Dermis microvascular lymphatic vessel endothelial cell (primary cell): ENCODE measurements at regions not wholly inside any gene's neighbourhood (a gene's known extent, or its start where the extent isn't known, plus 50 kb on each side); places are given as distances from the start of the nearest gene placed in this dataset.

Source experiments
- DNase-seq, 2 donors: peaks; one replicate each; pipeline versions ENCODE4 v3.0.0 to v3.0.0-alpha.2; 2010; ENCODE audit warnings: low read depth in 2 of 2

DNA sequence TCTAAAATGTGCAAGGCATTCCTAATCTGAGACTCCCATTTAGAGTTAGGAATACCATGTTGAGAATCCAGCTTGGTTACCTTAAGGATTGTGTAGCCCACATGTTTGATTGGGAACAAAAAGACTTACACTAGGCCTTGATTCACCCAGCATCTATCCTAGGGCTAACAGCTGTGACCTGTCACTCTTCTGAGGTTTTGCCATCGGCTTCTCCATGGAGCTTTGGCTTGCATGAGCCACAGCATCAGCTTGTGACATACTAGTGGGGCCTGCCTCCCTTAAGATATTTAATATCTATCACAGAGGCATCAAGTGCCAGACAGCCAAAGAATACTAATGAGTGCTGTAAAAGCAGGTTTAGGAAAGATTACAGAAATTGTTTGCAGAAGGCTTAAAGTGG is 241.3 kb upstream of the UBE2E3 start:
- no peak for DNase-seq

DNA sequence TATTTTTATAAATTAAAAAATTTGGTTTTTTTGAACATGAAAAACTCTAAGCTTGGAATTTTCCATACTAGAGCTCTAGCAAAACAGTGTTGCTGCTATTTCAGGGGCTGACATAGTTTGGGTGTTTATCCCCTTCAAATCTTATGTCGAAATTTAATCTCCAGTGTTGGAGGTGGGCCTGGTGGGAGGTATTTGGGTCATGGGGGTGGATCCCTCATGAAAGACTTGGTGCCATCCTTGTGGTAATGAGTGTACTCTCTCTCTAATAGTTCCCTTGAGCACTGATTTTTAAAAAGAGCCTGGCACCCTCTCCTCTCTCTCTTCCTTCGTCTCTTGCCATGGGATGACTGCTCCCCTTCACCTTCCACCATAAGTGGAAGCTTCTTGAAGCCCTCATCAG is 244.6 kb upstream of the UBE2E3 start:
- DNase-seq, result no peak

DNA sequence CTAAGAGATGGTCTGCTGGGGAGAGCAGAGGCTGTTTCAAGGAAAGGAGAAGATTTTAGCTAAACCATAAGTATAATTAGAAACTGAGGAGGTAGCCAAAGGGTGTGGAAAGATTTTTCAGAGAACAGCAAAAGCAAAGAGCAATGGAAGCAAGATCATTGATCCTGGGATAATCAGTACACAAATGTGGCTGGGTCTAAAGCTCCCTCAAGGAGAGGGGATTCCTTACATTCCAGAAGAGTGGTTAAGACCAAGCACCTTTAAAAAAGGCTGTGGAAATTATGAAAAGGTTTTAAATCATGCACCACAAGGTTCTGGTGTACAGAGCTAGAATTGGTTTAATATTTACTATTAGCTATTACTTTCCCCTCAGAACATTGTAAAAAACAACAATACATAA is 246.0 kb upstream of the UBE2E3 start:
- no peak for DNase-seq

DNA sequence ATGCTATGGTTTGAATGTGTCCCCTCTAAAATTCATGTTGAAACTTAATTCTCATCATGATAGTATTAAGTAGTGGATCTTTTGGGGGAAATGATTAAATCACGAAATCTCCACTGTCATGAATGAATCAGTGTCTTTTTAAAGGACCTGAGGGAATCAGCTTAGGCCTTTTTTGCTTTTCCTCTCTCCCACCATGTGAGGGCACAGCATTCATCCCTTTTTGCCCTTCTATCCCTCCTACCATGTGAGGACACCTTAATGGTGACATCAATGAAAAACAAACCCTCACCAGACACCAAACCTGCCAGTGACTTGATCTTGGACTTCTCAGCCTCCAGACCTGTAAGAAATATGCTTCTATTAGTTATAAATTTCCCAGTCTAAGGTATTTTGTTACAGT is 247.1 kb upstream of the UBE2E3 start:
- DNase-seq, result no peak

DNA sequence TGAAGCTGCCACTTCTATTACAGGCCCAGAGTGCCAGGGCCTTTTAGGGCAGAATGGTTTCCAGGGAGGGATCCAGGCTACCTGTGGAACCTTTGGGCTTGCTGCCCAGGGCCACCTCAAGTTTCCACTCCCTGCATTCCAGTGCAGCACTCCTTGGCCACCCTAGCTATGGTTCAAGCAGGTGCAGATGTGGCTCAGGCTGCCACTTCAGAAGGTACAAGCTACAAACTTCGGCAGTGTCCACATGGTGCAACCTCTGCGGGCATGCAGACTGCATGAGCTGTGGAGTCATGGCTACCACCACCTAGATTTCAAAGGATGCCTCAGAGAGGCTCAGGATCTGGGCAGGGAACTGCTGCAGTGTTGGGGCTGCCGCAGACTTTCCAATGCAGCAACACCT is 248.1 kb upstream of the UBE2E3 start:
- no peak for DNase-seq

DNA sequence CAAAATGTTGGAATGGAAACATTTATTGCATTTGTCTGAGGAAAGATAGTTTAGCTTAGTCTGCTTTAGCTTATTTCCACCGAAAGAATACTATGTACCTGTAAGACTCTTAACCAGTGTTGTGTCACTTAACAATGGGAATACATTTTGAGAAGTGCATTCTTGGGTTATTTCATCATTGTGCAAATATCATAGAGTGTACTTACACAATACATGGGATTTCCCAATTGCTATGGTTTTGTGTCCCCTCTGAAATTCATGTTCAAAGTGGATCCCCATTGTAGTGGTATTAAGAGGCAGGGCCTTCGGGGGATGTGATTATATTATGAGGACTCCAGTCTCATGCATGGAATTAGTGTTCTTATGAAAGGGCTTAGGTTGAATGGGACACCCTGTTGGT is 249.4 kb upstream of the UBE2E3 start:
- no peak for DNase-seq

DNA sequence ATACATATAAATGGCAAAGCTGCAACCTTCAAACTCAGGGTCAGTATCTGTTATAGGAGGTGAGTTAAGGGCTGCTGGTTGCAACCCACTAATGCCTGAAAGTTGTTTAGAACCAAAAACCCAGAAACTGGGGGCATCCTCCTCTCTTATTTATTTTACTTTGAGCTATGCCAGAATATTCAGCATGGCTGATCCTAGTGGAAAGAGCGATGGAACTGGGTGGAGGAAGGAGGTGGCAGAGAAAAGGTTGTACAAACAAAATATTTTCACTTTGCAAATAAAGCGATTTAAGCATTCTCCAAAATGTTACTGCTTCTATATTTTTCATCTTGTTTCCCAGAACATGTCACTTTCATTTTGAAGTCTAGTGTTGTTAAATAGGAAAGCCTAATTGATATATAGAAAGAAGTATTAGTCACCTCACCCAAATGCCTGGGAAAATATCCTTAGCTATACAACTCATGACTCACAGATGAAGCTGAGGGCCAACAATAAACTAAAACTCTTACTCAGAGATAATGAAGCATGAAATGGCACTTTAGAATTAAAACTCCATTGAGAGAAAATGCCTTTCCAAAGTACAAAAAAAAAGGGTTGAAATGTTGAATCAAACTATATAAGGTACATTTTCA is 251.4 kb upstream of the UBE2E3 start:
- DNase-seq, result peak in 1 of 2 donors; percentile 34

DNA sequence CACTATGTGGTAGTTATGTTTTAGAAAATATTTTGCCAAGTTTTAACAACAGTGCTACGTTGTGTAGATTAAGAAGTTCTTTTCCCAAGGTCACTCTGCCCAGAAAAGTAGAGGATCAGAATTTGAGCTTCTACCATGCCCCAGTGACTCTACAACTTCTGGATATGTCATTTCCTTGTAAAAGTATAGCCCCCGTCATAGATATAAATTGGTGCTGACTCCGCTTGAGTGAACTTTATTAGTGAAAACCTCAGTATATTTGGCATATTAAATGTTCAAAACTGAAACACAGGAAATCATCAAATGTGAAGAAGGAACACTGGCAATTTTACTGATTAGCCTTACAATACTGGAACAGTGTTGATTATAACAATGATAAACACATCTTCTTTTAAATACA is 256.7 kb upstream of the UBE2E3 start:
- DNase-seq, result no peak

DNA sequence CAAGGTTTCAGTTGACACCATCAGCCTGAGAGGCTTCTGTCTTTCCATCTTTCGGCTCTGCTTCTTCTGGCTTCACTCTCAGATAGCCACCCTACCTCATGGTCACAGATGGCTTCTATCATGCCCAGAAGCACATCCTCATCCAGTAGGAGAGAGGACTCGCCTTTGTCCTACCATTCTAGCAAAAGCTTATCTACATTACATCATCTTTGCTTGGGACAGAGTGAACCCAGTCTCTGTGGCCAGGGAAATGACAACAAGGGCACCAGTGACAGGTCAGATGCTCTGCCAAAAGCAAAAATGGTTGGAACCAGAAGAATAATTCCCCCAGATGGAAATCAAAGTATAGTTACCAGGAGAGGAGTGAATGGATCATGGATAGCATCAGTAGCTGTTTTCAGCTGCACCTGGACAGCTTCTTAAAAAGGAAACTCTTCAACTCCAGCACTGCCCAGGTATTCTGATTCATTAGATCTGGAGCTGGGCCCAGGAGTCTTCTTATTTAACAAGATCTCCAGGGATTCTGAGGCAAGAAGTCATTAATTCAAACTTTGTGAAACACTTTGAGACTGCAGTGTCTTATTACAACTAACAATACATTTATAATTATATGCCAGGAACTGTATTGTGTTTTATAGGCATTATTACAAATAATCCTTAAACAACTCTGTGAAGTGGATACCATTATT is 257.7 kb upstream of the UBE2E3 start:
- no peak for DNase-seq

DNA sequence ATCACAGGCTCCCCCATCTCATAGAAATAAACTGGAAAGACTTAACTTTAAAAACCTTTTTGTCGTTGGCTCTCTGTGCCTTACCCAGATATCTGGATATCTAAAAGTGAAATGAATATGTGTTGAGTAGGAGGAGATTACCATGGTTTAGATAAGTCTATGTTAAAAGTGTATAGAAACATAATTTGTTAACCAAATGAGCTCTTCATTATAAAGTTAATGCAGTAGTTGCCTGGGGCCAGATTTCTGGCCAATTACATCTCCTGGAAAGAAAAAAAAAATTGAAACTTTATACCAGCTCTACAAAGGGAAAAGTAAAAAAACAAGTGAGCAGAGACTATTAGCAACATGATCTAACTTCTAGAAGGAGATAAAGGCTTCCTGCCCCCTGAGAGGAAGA is 259.6 kb upstream of the UBE2E3 start:
- DNase-seq, result no peak

DNA sequence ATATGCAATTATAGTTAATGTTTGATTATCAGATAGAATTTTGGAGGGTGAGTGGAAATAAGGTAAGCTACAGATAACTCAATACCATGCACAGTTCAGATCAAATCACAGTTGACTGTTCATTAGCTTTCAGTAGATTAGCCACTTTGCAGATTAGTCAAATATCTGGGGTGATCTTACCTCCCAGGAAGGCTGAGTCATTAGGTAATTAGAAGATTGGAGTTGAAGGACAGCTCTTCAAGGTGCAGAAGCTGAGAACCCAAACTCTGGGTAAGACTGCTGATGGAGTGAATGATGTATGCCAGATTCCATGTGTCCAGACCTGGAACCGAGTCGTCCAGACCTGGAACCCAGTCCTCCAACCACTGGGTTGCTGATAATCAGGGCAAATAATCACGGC is 262.8 kb upstream of the UBE2E3 start:
- DNase-seq, result no peak

DNA sequence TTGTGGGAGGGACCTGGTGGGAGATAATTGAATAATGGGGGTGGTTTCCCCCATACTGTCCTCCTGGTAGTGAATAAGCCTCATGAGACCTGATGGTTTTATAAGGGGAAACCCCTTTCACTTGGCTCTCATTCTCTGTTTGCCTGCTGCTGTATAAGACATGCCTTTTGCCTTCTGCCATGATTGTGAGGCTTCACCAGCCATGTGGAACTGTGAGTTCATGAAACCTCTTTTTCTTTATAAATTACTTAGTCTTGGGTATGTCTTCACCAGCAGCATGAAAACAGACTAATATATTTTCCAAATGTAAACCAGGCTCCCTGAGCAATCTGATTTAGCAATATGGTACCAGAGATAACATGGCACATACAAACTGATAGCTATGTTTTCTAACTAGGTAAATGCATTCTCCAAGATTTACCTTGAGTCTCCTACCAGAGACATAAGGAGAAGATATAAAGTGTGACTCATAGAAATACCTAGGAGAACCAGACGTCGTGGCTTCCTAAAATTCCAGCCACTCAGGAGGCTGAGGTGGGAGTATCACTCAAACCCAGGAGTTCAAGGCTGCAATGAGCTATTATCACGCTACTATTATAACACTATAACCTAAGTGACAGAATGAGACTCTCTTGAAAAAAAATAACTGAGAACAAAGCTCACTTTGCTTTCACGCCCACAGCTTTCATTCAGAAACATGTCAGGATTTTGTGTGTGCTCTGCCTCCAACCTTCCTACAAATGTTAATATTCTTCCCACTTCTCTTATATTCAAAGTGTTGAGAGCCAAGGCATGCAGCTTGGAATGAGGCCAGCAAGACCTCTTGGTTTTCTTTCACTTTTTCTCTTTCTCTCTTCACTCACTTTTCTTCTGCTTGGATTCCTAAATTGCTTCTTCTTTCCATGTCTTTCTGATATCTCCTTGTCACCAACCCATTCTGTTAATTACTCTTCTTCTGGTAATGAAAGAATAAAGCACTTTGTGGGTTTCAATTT is 263.9 kb upstream of the UBE2E3 start:
- DNase-seq, result no peak

DNA sequence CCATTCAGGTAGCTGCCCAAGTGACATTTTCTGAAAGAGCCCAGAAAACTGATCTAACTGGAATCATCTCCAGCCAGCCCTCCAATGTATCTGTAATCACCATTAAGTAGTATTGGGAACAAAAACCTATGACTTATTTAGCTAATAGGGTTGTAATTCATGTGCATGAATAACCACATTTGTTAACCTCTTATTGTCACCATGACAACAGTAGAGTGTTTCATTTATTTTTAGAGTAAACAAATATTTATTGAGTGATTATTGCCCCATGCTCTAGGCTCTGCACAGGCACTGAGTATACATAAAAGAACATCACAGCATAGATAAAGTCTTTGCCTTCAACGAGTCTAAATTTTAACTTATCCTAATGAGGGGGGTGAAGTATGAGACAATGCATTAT is 265.4 kb upstream of the UBE2E3 start:
- DNase-seq, result no peak

DNA sequence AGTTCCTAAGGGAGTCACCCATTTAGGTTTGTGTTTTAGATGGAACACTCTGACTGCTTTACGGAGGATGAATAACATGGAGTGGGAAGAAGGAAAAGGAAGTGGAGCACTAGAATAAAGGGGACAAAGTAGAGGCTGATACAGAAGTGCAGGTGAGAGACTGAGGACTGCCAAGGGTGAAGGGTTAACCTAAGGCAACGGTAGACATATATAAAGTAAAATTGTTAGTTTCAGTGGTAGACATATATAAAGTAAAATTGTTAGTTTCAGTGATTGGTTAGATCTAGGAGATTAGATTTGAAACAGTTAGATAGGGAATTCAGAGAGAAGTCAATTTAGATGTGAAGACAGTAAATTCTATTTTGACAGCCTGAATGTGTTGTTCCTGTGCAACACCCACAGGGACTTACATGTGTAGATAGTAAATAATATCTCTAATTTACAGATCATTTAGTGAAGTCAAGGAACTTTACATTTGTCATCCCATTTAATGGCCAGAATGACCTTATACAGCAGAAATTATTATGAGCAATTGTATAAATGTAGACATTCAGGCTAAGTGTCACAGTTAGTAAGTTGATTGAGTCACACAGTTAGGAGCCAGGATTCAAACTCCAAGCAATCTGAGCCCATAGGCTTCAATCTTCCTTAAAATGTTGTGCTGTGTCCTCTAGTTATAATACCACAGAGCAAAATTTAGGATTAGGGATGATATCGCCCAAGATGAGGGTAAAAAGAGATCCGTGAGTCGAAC is 270.8 kb upstream of the UBE2E3 start:
- no peak for DNase-seq

DNA sequence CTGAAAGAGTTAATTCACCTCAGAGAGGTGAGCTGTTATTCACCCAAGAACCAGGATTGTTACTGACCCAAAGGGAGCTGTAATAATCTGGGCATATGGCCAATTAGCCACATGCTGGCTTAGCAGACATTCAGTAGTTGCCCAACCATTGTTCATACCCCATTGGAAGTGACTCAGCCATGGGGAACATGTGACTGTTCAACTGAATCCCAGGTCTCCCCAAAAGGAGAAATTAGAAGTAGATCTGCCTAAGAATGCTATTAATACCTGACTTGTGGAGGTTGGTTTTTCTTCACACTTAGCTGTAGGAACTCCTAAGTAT is 272.6 kb upstream of the UBE2E3 start:
- DNase-seq, result peak in 1 of 2 donors; percentile 40

DNA sequence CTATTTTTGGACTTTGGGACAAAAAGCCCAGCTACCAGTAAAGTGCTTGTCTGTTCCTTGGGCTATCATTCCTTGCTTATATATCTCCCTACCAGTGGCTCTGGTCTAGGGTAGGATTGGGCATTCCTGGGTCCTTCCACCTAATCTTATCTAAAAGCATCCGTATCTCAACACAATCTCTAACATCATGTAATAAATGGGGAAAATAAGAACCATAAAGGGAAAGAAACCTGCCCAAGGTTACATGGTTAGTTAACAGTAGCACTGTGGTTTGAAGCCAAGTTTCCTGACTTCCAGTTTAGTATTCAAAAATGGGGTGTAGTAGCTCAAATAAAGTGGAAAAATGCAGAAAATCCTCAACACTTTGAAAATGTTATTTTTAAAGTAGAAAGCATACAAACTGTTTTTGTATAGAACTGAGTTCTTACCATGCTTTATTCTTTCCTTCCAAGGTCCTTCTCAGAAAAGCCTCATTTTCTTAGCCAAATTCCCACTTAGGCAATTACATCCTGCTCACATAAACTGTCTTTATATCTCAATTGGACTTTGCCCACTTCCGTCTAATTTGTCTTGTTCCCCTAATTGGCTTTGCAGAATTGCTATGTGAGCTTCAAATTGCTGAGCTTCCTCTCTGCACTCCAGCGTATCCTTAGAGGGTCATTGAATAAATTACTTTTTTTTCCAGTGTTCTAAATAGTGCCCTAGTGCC is 273.1 kb upstream of the UBE2E3 start:
- DNase-seq, result no peak

DNA sequence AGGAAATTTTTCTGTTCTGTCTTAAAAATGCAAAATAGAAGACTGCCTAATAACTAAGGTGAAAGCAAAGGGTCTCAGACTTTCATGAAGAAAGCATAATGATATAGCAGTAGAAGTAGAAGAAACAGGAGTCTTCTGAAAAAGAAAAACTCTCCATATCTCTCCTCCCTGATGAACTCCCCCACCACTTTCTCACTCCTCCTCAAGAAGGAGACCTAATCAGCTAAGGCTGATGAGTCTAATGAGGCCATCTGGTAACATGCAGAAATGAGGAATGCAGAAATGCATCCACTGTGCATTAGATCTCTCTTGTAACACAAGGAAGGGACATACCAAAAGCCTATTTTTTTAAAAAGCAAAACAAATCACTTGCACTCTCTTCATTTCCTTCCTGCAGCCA is 273.7 kb upstream of the UBE2E3 start:
- no peak for DNase-seq

DNA sequence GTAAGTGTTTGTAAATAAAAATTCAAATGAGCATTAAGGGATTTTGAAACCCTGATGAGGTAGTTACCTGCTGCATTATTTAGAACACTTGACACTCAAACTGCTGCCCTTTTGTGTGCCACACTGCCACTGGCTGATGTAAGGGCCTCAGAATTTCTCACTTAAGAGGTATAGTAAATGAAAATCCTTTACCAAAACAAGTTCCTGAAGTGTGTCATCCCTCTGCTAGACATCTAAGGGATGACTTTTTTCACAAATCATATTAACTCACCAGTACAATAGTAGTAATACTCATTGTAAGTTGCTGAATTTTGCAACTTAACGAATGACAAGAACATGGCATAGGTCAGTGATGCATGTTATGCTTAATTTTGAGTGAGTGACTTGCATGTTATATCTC is 274.9 kb upstream of the UBE2E3 start:
- no peak for DNase-seq

DNA sequence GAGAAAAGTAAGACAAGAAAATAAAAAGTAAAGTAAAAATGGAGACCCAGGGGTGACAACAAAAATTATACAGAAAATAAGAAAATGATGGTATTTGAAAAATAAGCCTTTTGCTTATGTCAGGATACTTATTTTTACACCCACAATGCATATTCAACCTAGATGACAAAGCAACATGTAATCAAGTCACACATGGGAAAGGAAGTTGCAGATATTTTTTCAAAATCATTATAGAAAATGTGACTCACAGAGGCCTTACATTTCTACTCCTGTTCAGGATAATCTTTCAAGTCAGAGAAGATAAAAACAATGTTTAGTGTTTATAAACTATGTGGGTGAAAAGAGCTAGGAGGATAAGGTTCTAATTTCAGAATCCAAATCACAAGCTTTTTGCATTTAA is 275.3 kb upstream of the UBE2E3 start:
- DNase-seq, result no peak

DNA sequence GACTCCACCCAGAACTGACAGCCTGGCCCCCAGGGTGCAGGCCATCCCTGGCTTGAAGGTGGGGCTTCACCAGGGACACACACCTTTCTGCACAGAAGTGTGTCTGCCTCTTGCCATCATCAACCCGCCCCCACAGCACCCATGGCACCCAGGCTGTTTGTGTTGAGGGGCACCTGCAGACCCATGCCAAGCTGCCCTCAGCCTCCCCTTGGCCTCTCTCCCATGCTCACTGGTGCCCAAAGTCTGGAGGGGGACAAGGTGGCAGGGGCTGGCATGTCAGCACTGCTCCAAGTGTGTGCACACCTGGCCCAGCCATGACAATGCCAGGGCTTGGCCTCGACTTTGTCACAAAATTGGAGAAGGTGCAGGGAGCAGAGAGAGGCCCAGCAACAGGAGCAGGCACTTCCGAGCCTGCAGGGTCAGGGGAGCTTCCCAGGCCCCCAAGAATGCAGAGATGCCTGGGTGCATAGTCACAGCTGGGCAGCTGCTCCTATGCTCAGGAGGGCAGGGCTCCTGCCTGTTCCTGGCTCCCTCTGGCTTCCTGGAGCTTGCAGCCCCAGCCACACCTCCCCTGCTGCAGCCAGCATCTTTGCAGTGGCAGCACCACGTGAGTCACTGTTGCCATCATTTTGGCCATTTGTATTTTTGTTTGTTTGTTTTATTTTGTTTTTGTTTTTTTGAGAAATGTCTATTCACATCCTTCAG is 280.6 kb upstream of the UBE2E3 start:
- no peak for DNase-seq

DNA sequence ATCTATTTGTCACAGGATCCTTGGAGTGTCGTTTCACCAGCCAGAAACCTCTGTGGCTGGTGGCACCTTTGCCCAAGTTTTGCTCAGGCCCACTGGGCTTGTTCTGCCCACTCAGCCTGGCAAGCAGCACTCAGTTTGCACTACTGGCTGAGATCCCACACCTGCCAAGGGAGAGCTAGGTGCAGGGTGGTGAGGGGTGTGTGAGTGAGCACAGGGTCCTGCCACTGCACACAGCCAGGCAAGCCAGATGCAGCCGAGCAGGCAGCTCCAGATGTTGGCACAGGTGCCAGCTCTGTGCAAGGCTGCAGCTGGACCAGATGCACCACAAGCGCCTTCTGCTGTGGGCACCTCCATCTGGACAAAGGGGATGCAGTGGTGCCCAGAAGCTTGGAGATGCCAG is 281.7 kb upstream of the UBE2E3 start:
- no peak for DNase-seq
